Type B pancreatic cell (in vitro differentiated cells): ENCODE measurements at regions not wholly inside any gene's neighbourhood (a gene's known extent, or its start where the extent isn't known, plus 50 kb on each side); places are given as distances from the start of the nearest gene placed in this dataset.

ENCODE experiments used
- DNase-seq: peaks from one replicate; pipeline ENCODE4 v3.0.0; 2021; ENCODE audit warnings: mixed read lengths; ENCODE audit not compliant: unreplicated experiment; ENCODE audit errors: extremely low spot score
- H3K27ac Mint-ChIP-seq: 2 replicates; pipeline ENCODE4 v1.8.0; 2021; ENCODE audit warnings: mild to moderate bottlenecking, mixed read lengths
- H3K27me3 Mint-ChIP-seq: 2 replicates; pipeline ENCODE4 v1.8.0; 2021; ENCODE audit warnings: mixed read lengths
- H3K36me3 Mint-ChIP-seq: 2 replicates; pipeline ENCODE4 v1.8.0; 2021; ENCODE audit warnings: mixed read lengths
- H3K4me1 Mint-ChIP-seq: one replicate; pipeline ENCODE4 v1.8.0; 2021; ENCODE audit warnings: mixed read lengths; ENCODE audit not compliant: unreplicated experiment
- H3K4me3 Mint-ChIP-seq: 2 replicates; pipeline ENCODE4 v1.8.0; 2021; ENCODE audit warnings: mild to moderate bottlenecking, mixed read lengths
- H3K9me3 Mint-ChIP-seq: 2 replicates; pipeline ENCODE4 v1.8.0; 2021; ENCODE audit warnings: mixed read lengths
- CTCF ChIP-seq: fragments of 200-600 bp; sonication (generic); conservative IDR thresholded peaks from 2 replicates; pipeline ENCODE4 v1.5.0; 2021; ENCODE audit warnings: antibody characterized with exemption, mild to moderate bottlenecking

GRCh38 chr13:107119989-107120881 is 552.3 kb upstream of the ARGLU1 start:
- no peak for DNase-seq
- Mint-ChIP-seq H3K27me3 (peaks cover 3% of the 10 kb centered on the region), H3K9me3 (no peaks in the 10 kb centered on the region), H3K27ac (no peak overlapping the region), H3K4me3 (no peak overlapping the region), H3K4me1 (no peaks in the 10 kb centered on the region), H3K36me3 (no peaks in the 10 kb centered on the region)
- TF ChIP-seq CTCF, result no peak

- DNase-seq, result no peak
- Mint-ChIP-seq H3K4me3 (no peak overlapping the region), H3K27me3 (peaks cover 3% of the 10 kb centered on the region), H3K9me3 (no peaks in the 10 kb centered on the region), H3K27ac (no peak overlapping the region), H3K36me3 (no peaks in the 10 kb centered on the region), H3K4me1 (no peaks in the 10 kb centered on the region)
- TF ChIP-seq CTCF, result no peak
Measured at GRCh38 chr13:107118506-107118905, 550.6 kb upstream of the ARGLU1 start.

GRCh38 chr13:107117327-107118012 is 549.5 kb upstream of the ARGLU1 start:
- no peaks in the 10 kb centered on the region for H3K36me3 Mint-ChIP-seq
- no peak overlapping the region for H3K27ac Mint-ChIP-seq
- no peak overlapping the region for H3K4me3 Mint-ChIP-seq
- no peaks in the 10 kb centered on the region for H3K4me1 Mint-ChIP-seq
- H3K27me3 Mint-ChIP-seq, result peaks cover 3% of the 10 kb centered on the region
- no peaks in the 10 kb centered on the region for H3K9me3 Mint-ChIP-seq
- TF ChIP-seq CTCF, result no peak
- DNase-seq, result no peak

GRCh38 chr13:107113387-107113786 is 545.5 kb upstream of the ARGLU1 start:
- H3K4me1 Mint-ChIP-seq, result no peaks in the 10 kb centered on the region

GRCh38 chr13:107111248-107111647 is 543.3 kb upstream of the ARGLU1 start:
- no peak overlapping the region for H3K27ac Mint-ChIP-seq

More at GRCh38 chr13:107113387-107113786, 545.5 kb upstream of the ARGLU1 start:
- H3K27me3 Mint-ChIP-seq, result peaks cover 3% of the 10 kb centered on the region
- peaks cover 8% of the 10 kb centered on the region for H3K9me3 Mint-ChIP-seq
- H3K4me3 Mint-ChIP-seq, result no peak overlapping the region
- no peaks in the 10 kb centered on the region for H3K36me3 Mint-ChIP-seq
- H3K27ac Mint-ChIP-seq, result no peak overlapping the region
- DNase-seq, result no peak
- TF ChIP-seq CTCF, result no peak

More at GRCh38 chr13:107111248-107111647, 543.3 kb upstream of the ARGLU1 start:
- TF ChIP-seq CTCF, result no peak
- peaks cover 8% of the 10 kb centered on the region for H3K9me3 Mint-ChIP-seq
- no peak overlapping the region for H3K4me3 Mint-ChIP-seq
- H3K27me3 Mint-ChIP-seq, result no peaks in the 10 kb centered on the region
- no peak for DNase-seq
- H3K36me3 Mint-ChIP-seq, result no peaks in the 10 kb centered on the region
- no peaks in the 10 kb centered on the region for H3K4me1 Mint-ChIP-seq
